Esophagus mucosa (tissue), 1 donor: ENCODE measurements at regions not wholly inside any gene's neighbourhood (a gene's known extent, or its start where the extent isn't known, plus 50 kb on each side); places are given as distances from the start of the nearest gene placed in this dataset.

Experiments
- ATAC-seq: fragments of 200-7000 bp; cut with Tn5 transposase; one replicate; pipeline ENCODE4 v1.9.1; 2020
- donor health status: DM: yes; HTN: yes; CAD: no.

- ATAC-seq, result peak; percentile 3
These were observed 323.5 kb downstream of the SIPA1L2 start for GRCh38 chr1:232306269-232306961.

GRCh38 chr1:232305050-232305449 lies 324.9 kb downstream of the SIPA1L2 start:
- ATAC-seq, result peak; percentile 19

GRCh38 chr1:232303222-232303620 lies 326.7 kb downstream of the SIPA1L2 start:
- ATAC-seq, result peak; percentile 72

- no peak for ATAC-seq
These were observed 327.3 kb downstream of the SIPA1L2 start for GRCh38 chr1:232302376-232303221.

GRCh38 chr1:232301246-232301645 lies 328.7 kb downstream of the SIPA1L2 start:
- peak; percentile 91 for ATAC-seq

GRCh38 chr1:232300466-232300865 lies 329.5 kb downstream of the SIPA1L2 start:
- ATAC-seq, result no peak

GRCh38 chr1:232296461-232296860 lies 333.5 kb downstream of the SIPA1L2 start:
- ATAC-seq, result no peak

- peak; percentile 46 for ATAC-seq
These were observed 336.6 kb downstream of the SIPA1L2 start for GRCh38 chr1:232293361-232293760.

GRCh38 chr1:232292818-232293217 lies 337.1 kb downstream of the SIPA1L2 start:
- ATAC-seq, result peak; percentile 96

- ATAC-seq, result no peak
These were observed 337.7 kb downstream of the SIPA1L2 start for GRCh38 chr1:232292239-232292638.

GRCh38 chr1:232291681-232292080 lies 338.3 kb downstream of the SIPA1L2 start:
- no peak for ATAC-seq

GRCh38 chr1:232291261-232291660 lies 338.7 kb downstream of the SIPA1L2 start:
- ATAC-seq, result peak; percentile 34

GRCh38 chr1:232290570-232290969 lies 339.4 kb downstream of the SIPA1L2 start:
- no peak for ATAC-seq

GRCh38 chr1:232287676-232288569 lies 342.0 kb downstream of the SIPA1L2 start:
- no peak for ATAC-seq

- no peak for ATAC-seq
These were observed 344.8 kb downstream of the SIPA1L2 start for GRCh38 chr1:232285138-232285537.

GRCh38 chr1:232283864-232284263 lies 346.1 kb downstream of the SIPA1L2 start:
- ATAC-seq, result no peak

- ATAC-seq, result peak; percentile 61
These were observed 347.4 kb downstream of the SIPA1L2 start for GRCh38 chr1:232282498-232282897.

GRCh38 chr1:232280910-232281309 lies 349.0 kb downstream of the SIPA1L2 start:
- no peak for ATAC-seq

GRCh38 chr1:232279909-232280400 lies 350.0 kb downstream of the SIPA1L2 start:
- ATAC-seq, result no peak

GRCh38 chr1:232278925-232279324 lies 351.0 kb downstream of the SIPA1L2 start:
- peak; percentile 30 for ATAC-seq

- no peak for ATAC-seq
These were observed 353.3 kb downstream of the SIPA1L2 start for GRCh38 chr1:232276651-232277050.

GRCh38 chr1:232274999-232275710 lies 354.8 kb downstream of the SIPA1L2 start:
- no peak for ATAC-seq
